ENCODE measurements at regions not wholly inside any gene's neighbourhood (a gene's known extent, or its start where the extent isn't known, plus 50 kb on each side); places are given as distances from the start of the nearest gene placed in this dataset.

DNA sequence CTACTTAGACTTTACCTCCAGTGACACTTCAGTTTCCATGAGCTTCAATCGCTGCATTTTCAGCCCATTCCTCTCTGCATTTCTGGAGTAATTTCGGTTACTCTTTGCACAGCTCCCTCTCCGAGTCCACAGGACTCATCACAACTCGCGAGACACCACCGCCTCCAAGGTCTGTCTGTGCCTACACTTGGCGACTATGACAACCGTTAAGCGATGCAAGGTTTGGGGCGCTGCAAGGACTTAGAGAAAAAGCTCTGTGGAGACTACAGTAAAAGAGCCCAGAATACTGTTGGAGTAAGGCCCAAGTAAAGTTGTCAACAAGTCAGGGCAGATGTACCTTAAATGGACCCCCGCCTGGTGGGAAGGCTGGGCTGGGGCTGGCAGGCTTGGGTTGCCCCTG is 95.7 kb upstream of the RPS6KA2 start:
- no peak for DNase-seq (ENCODE audit: low read depth, low spot score)
- no peaks in the 10 kb centered on the region for H3K9me1 ChIP-seq (replicated peaks; ENCODE audit: control insufficient read depth, extremely low read depth, insufficient read depth, low read length)

More for the DNA sequence above, 95.7 kb upstream of the RPS6KA2 start:
- H3K36me3 ChIP-seq (ENCODE audit: control insufficient read depth in 2 of 2, extremely low read depth in 1 of 2, insufficient read depth in 2 of 2, low read length in 2 of 2), result no peaks in the 10 kb centered on the region
- H2AFZ ChIP-seq (ENCODE audit: low read depth, low read length), result no peak overlapping the region
- H3K4me3 ChIP-seq (replicated peaks in 1 of 3; ENCODE audit: insufficient read depth in 1 of 3, low read depth in 1 of 3, low read length in 3 of 3), result no peak overlapping the region
- FAIRE-seq, result no peak
- no peaks in the 10 kb centered on the region for H3K9me3 ChIP-seq (replicated peaks; ENCODE audit: control insufficient read depth, insufficient read depth, low read length)
- H3K79me2 ChIP-seq (ENCODE audit: control insufficient read depth, insufficient read depth, low read length), result no peaks in the 10 kb centered on the region
- ChIA-PET CTCF (no interaction called here), POLR2A (no interaction called here)
- dilution Hi-C loops (cut with MboI; ENCODE audit: extremely low pct_ligation_motif_present, low sequenced_read_pairs) (no loop called here), intact Hi-C loops (cut with micrococcal nuclease) (no loop called here)
- no TSS peak for BruUV-seq (replicated peaks)
- no peak overlapping the region for H3K9ac ChIP-seq (replicated peaks; ENCODE audit: extremely low read depth, insufficient read depth, low read length)
- H4K20me1 ChIP-seq (replicated peaks; ENCODE audit: control insufficient read depth, extremely low read depth, insufficient read depth, low read length), result no peaks in the 10 kb centered on the region
- TF ChIP-seq FOS (IDR thresholded peaks at IDR 0.05; ENCODE audit: borderline replicate concordance, insufficient read depth, low read length), result no peak
- TF ChIP-seq MYC (IDR thresholded peaks at IDR 0.05; ENCODE audit: low read depth, low read length), result no peak
- no peak for TF ChIP-seq JUN (IDR thresholded peaks at IDR 0.05; ENCODE audit: borderline replicate concordance, insufficient read depth, insufficient read length, low read depth)
- no peak for TF ChIP-seq GATA2 (IDR thresholded peaks at IDR 0.05; ENCODE audit: insufficient read depth, insufficient read length, low read depth, low read length)
- no peak for TF ChIP-seq POLR2A (IDR thresholded peaks at IDR 0.05; ENCODE audit: low read depth, low read length)
- TF ChIP-seq, protein P1, sequence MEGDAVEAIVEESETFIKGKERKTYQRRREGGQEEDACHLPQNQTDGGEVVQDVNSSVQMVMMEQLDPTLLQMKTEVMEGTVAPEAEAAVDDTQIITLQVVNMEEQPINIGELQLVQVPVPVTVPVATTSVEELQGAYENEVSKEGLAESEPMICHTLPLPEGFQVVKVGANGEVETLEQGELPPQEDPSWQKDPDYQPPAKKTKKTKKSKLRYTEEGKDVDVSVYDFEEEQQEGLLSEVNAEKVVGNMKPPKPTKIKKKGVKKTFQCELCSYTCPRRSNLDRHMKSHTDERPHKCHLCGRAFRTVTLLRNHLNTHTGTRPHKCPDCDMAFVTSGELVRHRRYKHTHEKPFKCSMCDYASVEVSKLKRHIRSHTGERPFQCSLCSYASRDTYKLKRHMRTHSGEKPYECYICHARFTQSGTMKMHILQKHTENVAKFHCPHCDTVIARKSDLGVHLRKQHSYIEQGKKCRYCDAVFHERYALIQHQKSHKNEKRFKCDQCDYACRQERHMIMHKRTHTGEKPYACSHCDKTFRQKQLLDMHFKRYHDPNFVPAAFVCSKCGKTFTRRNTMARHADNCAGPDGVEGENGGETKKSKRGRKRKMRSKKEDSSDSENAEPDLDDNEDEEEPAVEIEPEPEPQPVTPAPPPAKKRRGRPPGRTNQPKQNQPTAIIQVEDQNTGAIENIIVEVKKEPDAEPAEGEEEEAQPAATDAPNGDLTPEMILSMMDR (IDR thresholded peaks at IDR 0.05; ENCODE audit: extremely low read depth in 1 of 2, insufficient read depth in 1 of 2, low read depth in 1 of 2, low read length in 2 of 2), result no peak
- TF ChIP-seq EZH2 (IDR thresholded peaks at IDR 0.05; ENCODE audit: borderline replicate concordance, low read depth, low read length, severe bottlenecking), result no peak
- TF ChIP-seq, protein P2, sequence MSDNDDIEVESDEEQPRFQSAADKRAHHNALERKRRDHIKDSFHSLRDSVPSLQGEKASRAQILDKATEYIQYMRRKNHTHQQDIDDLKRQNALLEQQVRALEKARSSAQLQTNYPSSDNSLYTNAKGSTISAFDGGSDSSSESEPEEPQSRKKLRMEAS (IDR thresholded peaks at IDR 0.05; ENCODE audit: insufficient read depth, insufficient read length), result no peak
- TF ChIP-seq POLR2AphosphoS5 (IDR thresholded peaks at IDR 0.05; ENCODE audit: insufficient read depth, low read depth, low read length), result no peak
- peaks cover 4% of the 10 kb centered on the region for H3K4me1 ChIP-seq (ENCODE audit: control insufficient read depth, extremely low read depth, insufficient read depth, low read length)
- H3K27me3 ChIP-seq (ENCODE audit: control insufficient read depth in 2 of 2, insufficient read depth in 2 of 2, low read length in 2 of 2), result no peaks in the 10 kb centered on the region
- no peak overlapping the region for H3K27ac ChIP-seq (ENCODE audit: insufficient read depth, low read depth, low read length)
- H3K4me2 ChIP-seq (ENCODE audit: insufficient read depth, low read length), result no peak overlapping the region

Data from endothelial cell of umbilical vein (primary cell).